HUES6 (cell line): ENCODE measurements at regions not wholly inside any gene's neighbourhood (a gene's known extent, or its start where the extent isn't known, plus 50 kb on each side); places are given as distances from the start of the nearest gene placed in this dataset.
A peak's percentile ranks its signal among the peaks of the same experiment; 100 is the strongest.

Experiments
- H3K27ac ChIP-seq: 2 replicates; pipeline ENCODE4 v1.7.0; 2013; ENCODE audit warnings: low read depth, mild to moderate bottlenecking, low read length, inconsistent platforms
- H3K27me3 ChIP-seq: 2 replicates; pipeline ENCODE4 v1.6.1; 2013; ENCODE audit warnings: low read length; ENCODE audit not compliant: control insufficient read depth, insufficient read depth
- H3K36me3 ChIP-seq: 2 replicates; pipeline ENCODE4 v1.6.1; 2013; ENCODE audit warnings: low read length; ENCODE audit not compliant: control insufficient read depth, insufficient read depth
- H3K4me1 ChIP-seq: 2 replicates; pipeline ENCODE4 v1.6.1; 2013; ENCODE audit warnings: low read length; ENCODE audit not compliant: control insufficient read depth, insufficient read depth
- H3K4me3 ChIP-seq: 2 replicates; pipeline ENCODE4 v1.5.1; 2013; ENCODE audit warnings: low read depth, low read length
- H3K9ac ChIP-seq: one replicate; pipeline ENCODE4 v1.6.1; 2013; ENCODE audit warnings: mild to moderate bottlenecking, low read length
- H3K9me3 ChIP-seq: 2 replicates; pipeline ENCODE4 v1.6.1; 2013; ENCODE audit warnings: low read depth, low read length; ENCODE audit not compliant: control insufficient read depth, insufficient read depth

DNA sequence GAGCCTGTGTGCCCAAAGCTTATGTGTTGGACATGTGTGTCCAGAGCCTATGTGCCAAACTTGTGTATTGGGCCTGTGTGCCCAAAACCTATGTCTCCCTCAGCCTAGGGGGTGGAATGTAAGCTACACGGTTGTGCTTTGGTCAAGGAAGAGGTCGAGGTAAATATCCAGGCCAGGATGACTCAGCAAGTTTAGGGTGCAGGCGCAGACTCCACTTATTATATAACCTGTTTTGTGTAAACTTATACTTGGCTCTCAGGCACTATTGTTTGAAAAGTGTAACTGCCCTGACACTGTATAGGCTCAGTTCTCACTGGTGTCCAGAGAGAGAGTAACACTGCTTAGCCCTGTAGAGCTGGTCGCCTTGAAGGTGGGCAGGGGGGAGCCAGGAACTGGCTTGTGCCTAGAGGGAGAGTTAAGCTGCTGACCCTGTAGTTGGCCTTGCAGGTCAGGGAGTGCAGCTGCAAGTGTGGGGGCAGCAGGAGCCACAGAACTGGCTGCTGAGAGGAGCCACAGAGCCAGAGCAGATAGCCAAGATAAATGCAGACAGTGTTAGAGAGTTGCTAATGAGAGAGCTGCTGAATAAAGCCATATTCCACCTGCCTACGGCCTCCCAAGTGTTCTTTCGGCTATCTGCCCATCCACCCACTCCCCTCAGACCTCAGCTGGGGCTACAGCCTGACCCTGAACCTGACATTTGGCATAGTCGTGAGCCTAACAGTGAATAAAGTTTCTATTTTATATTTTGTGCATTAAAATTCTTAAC lies 517.2 kb upstream of the SLITRK1 start:
- H3K9me3 ChIP-seq, result peaks cover 28% of the 10 kb centered on the region
- no peaks in the 10 kb centered on the region for H3K27me3 ChIP-seq
- no peak overlapping the region for H3K27ac ChIP-seq
- no peak overlapping the region for H3K4me3 ChIP-seq
- no peaks in the 10 kb centered on the region for H3K36me3 ChIP-seq
- no peak overlapping the region for H3K9ac ChIP-seq
- no peaks in the 10 kb centered on the region for H3K4me1 ChIP-seq

DNA sequence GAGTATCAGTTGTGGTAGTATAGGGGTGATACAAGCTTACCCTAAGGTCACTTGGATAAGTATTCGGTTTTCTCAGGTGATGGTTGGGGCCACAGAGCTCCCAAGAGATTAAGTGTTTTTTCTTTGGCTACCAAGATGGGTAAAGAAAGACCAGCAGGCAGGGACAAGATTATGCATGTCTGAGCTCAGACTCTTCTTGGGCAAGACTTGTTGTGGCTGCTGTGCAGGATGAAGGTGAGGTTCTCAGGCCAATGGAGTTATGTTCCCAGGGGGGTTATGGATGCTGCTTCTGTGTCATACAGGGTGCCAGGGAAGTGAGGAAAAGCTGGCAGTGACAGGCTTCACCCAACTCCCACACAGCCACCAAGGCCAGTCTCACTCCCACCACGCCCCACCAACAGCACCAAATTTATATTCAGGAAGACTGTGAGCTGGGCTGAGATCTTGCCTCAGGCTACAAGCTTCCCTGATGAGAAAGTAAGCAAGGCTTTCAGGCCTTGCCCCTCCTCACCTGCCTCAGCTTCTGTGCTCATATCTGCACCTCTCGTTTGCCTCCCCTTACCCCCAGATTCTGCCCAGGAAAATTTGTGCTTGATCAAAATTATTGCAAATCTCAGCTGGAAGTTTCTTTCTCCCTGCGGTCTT lies 511.8 kb upstream of the SLITRK1 start:
- no peaks in the 10 kb centered on the region for H3K36me3 ChIP-seq
- H3K4me3 ChIP-seq, result no peak overlapping the region
- H3K9ac ChIP-seq, result no peak overlapping the region
- H3K27ac ChIP-seq, result no peak overlapping the region
- H3K9me3 ChIP-seq, result peaks cover 15% of the 10 kb centered on the region
- no peaks in the 10 kb centered on the region for H3K27me3 ChIP-seq
- no peaks in the 10 kb centered on the region for H3K4me1 ChIP-seq

DNA sequence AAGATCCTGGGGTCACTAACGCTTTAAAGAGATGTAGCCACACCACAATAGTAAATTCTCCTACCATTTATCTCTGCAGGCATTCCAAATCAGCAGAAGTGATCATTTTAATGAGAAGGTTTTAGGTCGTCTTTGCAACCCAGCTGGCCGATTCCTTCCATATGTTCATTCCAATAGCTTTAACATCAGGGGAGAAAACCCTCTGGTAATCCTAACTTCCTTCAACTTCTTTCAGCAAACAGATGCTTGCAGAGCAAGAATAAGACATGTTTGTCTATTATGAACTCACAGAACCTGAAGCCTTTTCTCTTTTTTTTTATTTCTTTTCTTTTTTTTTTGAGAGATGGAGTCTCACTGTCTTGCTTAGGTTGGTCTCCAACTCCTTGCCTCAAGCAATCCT lies 498.6 kb upstream of the SLITRK1 start:
- Histone ChIP-seq H3K4me1 (no peaks in the 10 kb centered on the region), H3K36me3 (no peaks in the 10 kb centered on the region), H3K27me3 (no peaks in the 10 kb centered on the region), H3K4me3 (no peak overlapping the region), H3K9ac (no peak overlapping the region), H3K9me3 (no peaks in the 10 kb centered on the region), H3K27ac (no peak overlapping the region)

DNA sequence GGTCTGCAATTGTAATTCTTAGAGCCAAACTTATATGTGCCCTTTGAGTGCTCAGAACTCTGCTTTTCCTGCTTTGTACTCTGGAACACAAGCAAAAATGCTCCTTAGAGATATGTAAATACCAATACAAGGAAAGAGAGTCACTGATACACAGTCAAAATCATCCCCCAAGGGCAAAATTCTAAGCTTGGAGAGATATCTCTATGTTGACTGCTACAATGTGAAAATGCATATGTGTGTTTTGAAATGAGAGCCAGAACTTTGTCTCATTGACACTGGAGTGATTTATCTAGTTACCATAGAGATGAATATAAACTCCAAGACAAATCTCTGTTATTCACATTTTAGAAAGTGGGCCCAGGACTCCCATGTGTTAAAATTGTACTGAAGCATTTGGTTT lies 494.8 kb upstream of the SLITRK1 start:
- no peaks in the 10 kb centered on the region for H3K9me3 ChIP-seq
- no peaks in the 10 kb centered on the region for H3K36me3 ChIP-seq
- H3K4me3 ChIP-seq, result no peak overlapping the region
- no peaks in the 10 kb centered on the region for H3K27me3 ChIP-seq
- H3K9ac ChIP-seq, result no peak overlapping the region
- no peak overlapping the region for H3K27ac ChIP-seq
- no peaks in the 10 kb centered on the region for H3K4me1 ChIP-seq

DNA sequence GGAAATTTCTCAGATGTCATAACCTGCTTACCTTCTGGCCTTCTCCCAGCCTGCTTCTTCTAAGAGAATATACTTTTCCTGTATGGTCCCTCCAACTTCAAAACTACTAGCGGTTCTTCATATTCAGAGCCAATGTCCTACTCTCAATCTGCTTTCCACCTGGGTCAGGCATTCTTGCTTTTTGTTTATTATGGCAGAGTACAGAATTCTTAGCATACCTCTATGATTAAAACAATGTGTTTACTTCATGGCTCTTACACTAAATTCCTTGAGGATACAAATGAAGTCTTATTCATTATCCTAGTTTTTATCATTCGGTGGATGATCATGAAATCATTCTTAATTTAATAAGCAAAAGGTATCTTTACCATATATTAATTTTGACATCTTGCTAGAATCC lies 484.2 kb upstream of the SLITRK1 start:
- Histone ChIP-seq H3K36me3 (no peaks in the 10 kb centered on the region), H3K9ac (no peak overlapping the region), H3K9me3 (no peaks in the 10 kb centered on the region), H3K4me1 (no peaks in the 10 kb centered on the region), H3K4me3 (no peak overlapping the region), H3K27me3 (no peaks in the 10 kb centered on the region), H3K27ac (no peak overlapping the region)

DNA sequence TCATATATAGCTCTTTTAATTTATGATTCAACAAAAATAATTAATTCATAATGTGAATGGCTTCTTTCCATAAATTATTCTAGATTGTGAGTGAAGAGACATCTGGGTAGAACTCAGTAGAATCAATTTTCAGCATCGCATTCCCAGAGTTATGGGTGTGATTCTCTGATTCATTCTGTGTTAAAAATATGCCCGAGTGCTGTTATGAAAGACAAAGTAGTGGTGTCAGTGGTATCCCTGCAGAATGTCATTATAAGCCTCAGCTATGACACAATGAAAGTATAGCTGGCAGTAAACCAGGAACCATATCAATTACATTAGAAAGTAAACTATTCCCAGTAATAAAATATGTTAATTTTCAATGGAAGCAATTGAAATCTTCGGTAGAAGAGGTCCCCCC lies 480.5 kb upstream of the SLITRK1 start:
- no peak overlapping the region for H3K4me3 ChIP-seq
- no peaks in the 10 kb centered on the region for H3K9me3 ChIP-seq
- no peaks in the 10 kb centered on the region for H3K4me1 ChIP-seq
- H3K27ac ChIP-seq, result no peak overlapping the region
- H3K27me3 ChIP-seq, result no peaks in the 10 kb centered on the region
- no peaks in the 10 kb centered on the region for H3K36me3 ChIP-seq
- no peak overlapping the region for H3K9ac ChIP-seq

DNA sequence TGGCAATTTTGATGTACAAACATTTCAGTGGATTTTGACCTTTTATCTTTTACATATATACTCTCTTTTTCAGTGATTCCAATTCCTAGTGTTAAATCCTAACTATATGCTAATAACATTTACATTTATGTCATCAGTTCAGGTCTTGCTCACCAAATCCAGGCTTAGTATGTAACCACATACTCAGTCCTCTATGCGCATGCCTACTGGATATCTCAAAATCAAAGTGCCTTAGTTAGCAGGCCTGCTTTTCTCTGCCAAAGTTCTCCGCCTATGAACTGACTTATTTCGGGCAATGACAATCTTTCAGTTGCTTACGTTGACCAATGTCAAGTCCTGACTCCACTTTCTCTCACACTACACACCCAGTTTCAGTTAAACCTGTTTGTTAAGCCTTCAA lies 478.5 kb upstream of the SLITRK1 start:
- no peaks in the 10 kb centered on the region for H3K9me3 ChIP-seq
- H3K27ac ChIP-seq, result no peak overlapping the region
- H3K36me3 ChIP-seq, result no peaks in the 10 kb centered on the region
- no peaks in the 10 kb centered on the region for H3K4me1 ChIP-seq
- H3K4me3 ChIP-seq, result no peak overlapping the region
- no peaks in the 10 kb centered on the region for H3K27me3 ChIP-seq
- no peak overlapping the region for H3K9ac ChIP-seq

DNA sequence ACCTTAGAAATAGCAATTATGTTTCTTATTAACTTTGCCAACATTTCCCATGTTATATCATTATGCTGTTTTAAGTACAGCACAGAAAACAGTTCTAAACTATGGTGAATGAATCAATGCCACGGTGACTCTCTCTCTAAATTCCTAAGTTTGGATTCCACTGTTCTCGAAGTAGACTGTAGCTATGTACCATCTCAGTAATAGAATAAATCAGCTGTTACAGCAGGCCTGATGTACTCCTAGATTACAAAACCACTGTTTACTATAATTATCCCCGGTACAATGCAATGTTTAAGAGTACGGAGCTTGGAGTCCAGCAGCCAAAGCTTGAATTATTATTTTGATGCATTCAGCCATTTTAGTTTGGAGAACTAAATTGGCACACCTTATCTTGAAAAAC lies 476.3 kb upstream of the SLITRK1 start:
- Histone ChIP-seq H3K27me3 (no peaks in the 10 kb centered on the region), H3K36me3 (no peaks in the 10 kb centered on the region), H3K9ac (no peak overlapping the region), H3K9me3 (no peaks in the 10 kb centered on the region), H3K4me3 (no peak overlapping the region), H3K4me1 (no peaks in the 10 kb centered on the region), H3K27ac (no peak overlapping the region)

DNA sequence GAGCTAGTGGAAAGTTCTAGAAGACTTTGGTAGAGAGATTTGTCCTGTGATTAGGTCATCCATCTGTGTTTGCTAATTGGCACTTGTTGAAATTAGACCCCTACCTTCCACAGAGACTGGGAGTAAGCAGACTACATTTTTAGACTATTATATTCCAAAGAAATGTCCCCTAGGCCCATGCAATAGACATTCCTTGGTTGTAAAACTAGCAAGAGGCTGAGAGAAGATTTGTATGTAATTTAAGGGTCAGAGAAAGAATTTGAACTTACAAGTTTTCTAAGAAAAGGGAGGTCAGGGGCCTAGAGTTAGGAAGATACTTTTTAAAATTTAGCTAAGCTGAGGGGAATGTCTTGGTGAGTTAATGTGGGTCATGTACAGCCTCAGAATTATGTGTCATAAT lies 470.7 kb upstream of the SLITRK1 start:
- Histone ChIP-seq H3K9ac (no peak overlapping the region), H3K9me3 (no peaks in the 10 kb centered on the region), H3K4me3 (no peak overlapping the region), H3K27ac (no peak overlapping the region), H3K36me3 (no peaks in the 10 kb centered on the region), H3K4me1 (no peaks in the 10 kb centered on the region), H3K27me3 (no peaks in the 10 kb centered on the region)

DNA sequence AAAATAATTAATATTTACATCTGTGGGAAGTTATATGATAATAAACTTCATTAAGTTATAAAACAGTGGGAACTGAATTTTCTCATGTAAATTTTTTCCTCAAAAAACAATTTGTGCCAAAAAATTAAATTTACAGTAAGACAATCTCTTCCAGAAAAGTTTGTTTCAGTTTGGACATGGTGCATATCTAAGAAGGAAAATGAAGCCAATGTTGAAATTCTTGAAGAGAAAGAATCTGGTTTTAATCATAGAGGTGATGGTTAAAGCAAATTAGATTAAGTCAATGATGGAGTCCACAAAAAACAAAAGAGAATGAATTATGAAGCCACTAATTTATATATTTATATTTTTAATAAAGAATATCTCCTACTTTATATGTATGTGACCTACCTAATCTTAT lies 457.2 kb upstream of the SLITRK1 start:
- Histone ChIP-seq H3K9ac (no peak overlapping the region), H3K27me3 (no peaks in the 10 kb centered on the region), H3K36me3 (no peaks in the 10 kb centered on the region), H3K4me1 (no peaks in the 10 kb centered on the region), H3K27ac (no peak overlapping the region), H3K4me3 (no peak overlapping the region), H3K9me3 (no peaks in the 10 kb centered on the region)

DNA sequence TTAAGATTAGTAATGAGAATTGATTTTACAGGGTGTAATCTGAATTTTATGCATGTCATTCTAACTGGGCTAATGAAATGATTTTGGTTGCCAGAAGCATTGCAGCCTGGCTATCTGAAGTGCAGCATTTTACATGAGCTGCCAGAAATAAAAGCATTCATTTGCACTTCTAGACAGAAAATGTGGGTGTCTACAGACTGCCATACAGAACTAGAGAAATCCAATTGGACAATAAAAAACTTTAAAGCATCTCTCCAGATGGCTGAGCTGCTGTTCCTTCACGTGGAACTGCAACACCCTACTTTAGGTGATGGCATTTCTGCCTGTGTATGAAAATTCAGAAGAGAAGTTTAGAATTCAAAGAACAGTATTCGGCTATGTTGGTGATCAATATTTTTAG lies 450.1 kb upstream of the SLITRK1 start:
- Histone ChIP-seq H3K9me3 (no peaks in the 10 kb centered on the region), H3K9ac (no peak overlapping the region), H3K4me1 (no peaks in the 10 kb centered on the region; the same call in 1 of the 2 replicates), H3K4me3 (no peak overlapping the region), H3K27ac (peak overlapping the region; percentile 53; the same call in 1 of the 2 replicates), H3K27me3 (no peaks in the 10 kb centered on the region), H3K36me3 (no peaks in the 10 kb centered on the region)
